Parathyroid adenoma (tissue), 2 donors: ENCODE measurements at regions not wholly inside any gene's neighbourhood (a gene's known extent, or its start where the extent isn't known, plus 50 kb on each side); places are given as distances from the start of the nearest gene placed in this dataset.

Experiments used
- H2AFZ ChIP-seq: fragments of 300-600 bp; sonication (generic); one replicate; pipeline ENCODE4 v1.7.0; 2017; ENCODE audit warnings: antibody characterized with exemption, mild to moderate bottlenecking
- H3K27ac ChIP-seq: fragments of 300-600 bp; sonication (generic); one replicate; pipeline ENCODE4 v1.7.0; 2017
- H3K27me3 ChIP-seq: fragments of 300-600 bp; sonication (generic); one replicate; pipeline ENCODE4 v1.7.0; 2017; ENCODE audit warnings: low read length; ENCODE audit not compliant: control insufficient read depth, insufficient read depth
- H3K36me3 ChIP-seq: fragments of 300-600 bp; sonication (generic); one replicate; pipeline ENCODE4 v1.7.0; 2017; ENCODE audit warnings: low read length; ENCODE audit not compliant: control insufficient read depth, insufficient read depth
- H3K4me1 ChIP-seq: fragments of 300-600 bp; sonication (generic); one replicate; pipeline ENCODE4 v1.7.0; 2017; ENCODE audit warnings: control low read depth
- H3K4me2 ChIP-seq: fragments of 300-600 bp; sonication (generic); one replicate; pipeline ENCODE4 v1.7.0; 2017; ENCODE audit warnings: low read length
- H3K4me3 ChIP-seq: fragments of 300-600 bp; sonication (generic); one replicate; pipeline ENCODE4 v1.7.0; 2017; ENCODE audit warnings: low read depth, low read length
- H3K79me2 ChIP-seq: fragments of 300-600 bp; sonication (generic); one replicate; pipeline ENCODE4 v1.7.0; 2017; ENCODE audit warnings: control low read depth
- H3K9ac ChIP-seq: fragments of 300-600 bp; sonication (generic); one replicate; pipeline ENCODE4 v1.7.0; 2017; ENCODE audit warnings: mild to moderate bottlenecking
- H3K9me3 ChIP-seq: fragments of 300-600 bp; sonication (generic); one replicate; pipeline ENCODE4 v1.7.0; 2017; ENCODE audit warnings: low read length; ENCODE audit not compliant: control insufficient read depth
- TF ChIP-seq, protein P1 (sequence below): fragments of 300-600 bp; sonication (generic); IDR thresholded peaks from one replicate; pipeline ENCODE4 v1.7.0; 2017; ENCODE audit warnings: antibody characterized with exemption, mild to moderate bottlenecking
- donor health status: primary hyperparathyroidism.

DNA sequence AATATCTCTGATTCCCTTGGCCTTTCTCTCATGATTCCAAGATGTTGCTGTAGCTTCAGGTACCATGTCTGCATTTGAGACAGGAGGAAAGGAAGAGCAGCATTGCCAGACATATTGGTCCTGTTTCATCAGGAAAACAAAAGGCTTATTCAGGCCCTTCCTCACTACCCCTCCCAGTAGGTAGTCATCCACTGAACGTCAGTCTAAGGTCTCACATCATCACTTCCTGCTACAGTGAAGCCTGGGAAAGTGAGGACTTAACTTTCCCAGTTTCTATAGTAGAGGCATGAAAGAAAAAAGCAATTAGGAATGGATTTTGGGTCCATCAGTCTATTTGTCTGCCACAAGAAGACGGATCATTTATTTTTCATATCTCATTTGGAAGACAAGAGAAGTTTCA, 85.7 kb upstream of the SOX4 start:
- Histone ChIP-seq H3K27ac (no peak overlapping the region), H3K79me2 (no peaks in the 10 kb centered on the region), H3K4me2 (no peak overlapping the region)

DNA sequence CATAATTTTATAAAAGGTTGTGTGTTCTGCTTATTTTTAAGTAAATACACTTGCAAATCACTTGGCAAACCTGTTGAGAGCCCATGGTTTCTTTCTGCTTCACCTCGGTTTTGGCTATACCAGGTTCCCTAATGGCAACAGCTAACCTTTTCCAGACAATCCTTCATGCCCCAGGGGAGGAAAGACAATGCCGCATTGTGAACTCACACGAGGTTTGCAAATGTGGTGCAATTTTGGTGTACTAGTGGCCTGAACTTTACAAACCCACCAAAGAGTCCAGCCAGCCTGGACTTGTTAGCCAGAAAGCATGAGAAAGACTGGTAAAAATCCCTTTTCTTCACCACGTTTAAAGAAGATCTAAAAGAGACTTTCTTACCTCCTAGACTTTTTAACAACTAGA, 84.8 kb upstream of the SOX4 start:
- H3K9me3 ChIP-seq = no peaks in the 10 kb centered on the region
- no peak overlapping the region for H3K4me2 ChIP-seq
- H3K4me3 ChIP-seq = no peak overlapping the region
- no peaks in the 10 kb centered on the region for H3K36me3 ChIP-seq
- no peak overlapping the region for H2AFZ ChIP-seq
- H3K4me1 ChIP-seq = no peaks in the 10 kb centered on the region
- H3K79me2 ChIP-seq = no peaks in the 10 kb centered on the region
- H3K27me3 ChIP-seq = no peaks in the 10 kb centered on the region
- no peak overlapping the region for H3K27ac ChIP-seq
- no peak overlapping the region for H3K9ac ChIP-seq
- TF ChIP-seq, protein P1, sequence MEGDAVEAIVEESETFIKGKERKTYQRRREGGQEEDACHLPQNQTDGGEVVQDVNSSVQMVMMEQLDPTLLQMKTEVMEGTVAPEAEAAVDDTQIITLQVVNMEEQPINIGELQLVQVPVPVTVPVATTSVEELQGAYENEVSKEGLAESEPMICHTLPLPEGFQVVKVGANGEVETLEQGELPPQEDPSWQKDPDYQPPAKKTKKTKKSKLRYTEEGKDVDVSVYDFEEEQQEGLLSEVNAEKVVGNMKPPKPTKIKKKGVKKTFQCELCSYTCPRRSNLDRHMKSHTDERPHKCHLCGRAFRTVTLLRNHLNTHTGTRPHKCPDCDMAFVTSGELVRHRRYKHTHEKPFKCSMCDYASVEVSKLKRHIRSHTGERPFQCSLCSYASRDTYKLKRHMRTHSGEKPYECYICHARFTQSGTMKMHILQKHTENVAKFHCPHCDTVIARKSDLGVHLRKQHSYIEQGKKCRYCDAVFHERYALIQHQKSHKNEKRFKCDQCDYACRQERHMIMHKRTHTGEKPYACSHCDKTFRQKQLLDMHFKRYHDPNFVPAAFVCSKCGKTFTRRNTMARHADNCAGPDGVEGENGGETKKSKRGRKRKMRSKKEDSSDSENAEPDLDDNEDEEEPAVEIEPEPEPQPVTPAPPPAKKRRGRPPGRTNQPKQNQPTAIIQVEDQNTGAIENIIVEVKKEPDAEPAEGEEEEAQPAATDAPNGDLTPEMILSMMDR = no peak

More for the DNA sequence above, 85.7 kb upstream of the SOX4 start:
- H3K27me3 ChIP-seq = no peaks in the 10 kb centered on the region
- no peak overlapping the region for H2AFZ ChIP-seq
- TF ChIP-seq, protein P1 = no peak
- no peaks in the 10 kb centered on the region for H3K9me3 ChIP-seq
- H3K4me3 ChIP-seq = no peak overlapping the region
- no peak overlapping the region for H3K9ac ChIP-seq
- H3K36me3 ChIP-seq = no peaks in the 10 kb centered on the region
- H3K4me1 ChIP-seq = no peaks in the 10 kb centered on the region

GRCh38 chr6:21511891-21512550, 81.5 kb upstream of the SOX4 start:
- H3K9ac ChIP-seq = no peak overlapping the region
- H3K27me3 ChIP-seq = no peaks in the 10 kb centered on the region
- no peaks in the 10 kb centered on the region for H3K79me2 ChIP-seq
- H3K4me3 ChIP-seq = no peak overlapping the region
- H3K4me1 ChIP-seq = no peaks in the 10 kb centered on the region
- no peaks in the 10 kb centered on the region for H3K36me3 ChIP-seq
- H2AFZ ChIP-seq = no peak overlapping the region
- H3K9me3 ChIP-seq = no peaks in the 10 kb centered on the region
- TF ChIP-seq, protein P1 = no peak
- no peak overlapping the region for H3K27ac ChIP-seq
- H3K4me2 ChIP-seq = no peak overlapping the region

DNA sequence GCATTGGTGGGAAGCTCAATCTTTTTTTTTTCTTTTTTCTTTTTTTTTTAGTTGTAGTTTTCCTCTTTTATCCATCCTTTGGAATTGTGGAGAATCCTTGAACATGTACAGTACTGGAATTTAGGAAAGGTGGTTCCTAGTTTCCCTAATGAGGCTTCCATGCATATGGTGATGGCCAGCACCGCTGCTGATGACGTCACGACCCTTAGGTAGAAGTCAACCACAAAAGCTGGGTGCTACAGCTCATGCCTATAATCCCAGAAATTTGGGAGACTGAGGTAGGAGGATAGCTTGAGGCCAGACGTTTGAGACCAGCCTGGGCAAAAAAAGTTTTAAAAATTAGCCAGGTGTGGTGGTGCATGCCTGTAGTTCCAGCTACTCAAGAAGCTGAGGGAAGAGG, 79.3 kb upstream of the SOX4 start:
- Histone ChIP-seq H3K4me1 (no peaks in the 10 kb centered on the region), H3K36me3 (no peaks in the 10 kb centered on the region), H3K9me3 (no peaks in the 10 kb centered on the region), H3K27ac (no peak overlapping the region), H3K4me3 (no peak overlapping the region), H3K9ac (no peak overlapping the region), H3K27me3 (no peaks in the 10 kb centered on the region), H3K4me2 (no peak overlapping the region), H3K79me2 (no peaks in the 10 kb centered on the region), H2AFZ (no peak overlapping the region)
- TF ChIP-seq, protein P1 = no peak

DNA sequence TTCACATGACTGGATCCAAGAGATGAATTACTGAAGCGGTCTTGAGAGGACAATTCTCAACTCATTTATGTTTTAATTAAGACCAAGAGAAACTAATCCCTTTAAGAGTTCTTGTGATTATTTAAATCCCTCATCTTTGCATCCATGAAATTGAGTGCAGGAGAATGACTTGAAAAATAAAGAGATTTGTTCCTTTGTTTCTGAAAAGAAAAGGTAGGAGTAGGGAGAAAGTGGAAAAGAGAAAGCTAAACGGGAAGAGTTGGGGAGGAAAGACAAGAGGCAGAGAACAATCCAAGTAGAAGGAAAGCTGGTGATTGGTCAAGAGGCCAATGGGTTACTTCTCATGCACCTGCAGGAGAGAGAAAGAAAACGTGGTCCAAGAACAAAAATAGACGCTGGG, 75.2 kb upstream of the SOX4 start:
- Histone ChIP-seq H3K4me1 (no peaks in the 10 kb centered on the region), H3K36me3 (no peaks in the 10 kb centered on the region), H3K4me2 (no peak overlapping the region), H3K9me3 (no peaks in the 10 kb centered on the region), H3K79me2 (no peaks in the 10 kb centered on the region), H3K9ac (no peak overlapping the region), H2AFZ (no peak overlapping the region), H3K27me3 (peaks cover 3% of the 10 kb centered on the region), H3K4me3 (no peak overlapping the region), H3K27ac (no peak overlapping the region)
- TF ChIP-seq, protein P1 = no peak
